GM23338 (cell line): ENCODE measurements at regions not wholly inside any gene's neighbourhood (a gene's known extent, or its start where the extent isn't known, plus 50 kb on each side); places are given as distances from the start of the nearest gene placed in this dataset.

Experiments
- ATAC-seq: fragments of 200-7000 bp; cut with Tn5 transposase; 3 replicates; pipeline ENCODE4 v1.9.1; 2020
- DNase-seq: peaks from one replicate; pipeline ENCODE4 v3.0.0-alpha.2; 2015; ENCODE audit warnings: low spot score
- H2AFZ ChIP-seq: fragments of 200-600 bp; sonication (generic); 2 replicates; pipeline ENCODE4 v1.8.0; 2016; ENCODE audit warnings: antibody characterized with exemption, mild to moderate bottlenecking, moderate library complexity
- H3F3A ChIP-seq: fragments of 200-600 bp; sonication (generic); replicated peaks from 2 replicates; pipeline ENCODE4 v1.8.0; 2017; ENCODE audit warnings: antibody characterized with exemption, mixed run types, low read depth
- H3K27ac ChIP-seq: fragments of 200-600 bp; sonication (generic); 2 replicates; pipeline ENCODE4 v1.6.1; 2016; ENCODE audit warnings: low read depth
- H3K27me3 ChIP-seq: fragments of 200-600 bp; sonication (generic); 2 replicates; pipeline ENCODE4 v1.8.0; 2016; ENCODE audit warnings: mild to moderate bottlenecking, mixed run types, moderate library complexity; ENCODE audit not compliant: insufficient read depth
- H3K36me3 ChIP-seq: fragments of 200-600 bp; sonication (generic); 2 replicates; pipeline ENCODE4 v1.8.0; 2016; ENCODE audit warnings: mild to moderate bottlenecking; ENCODE audit not compliant: insufficient read depth
- H3K4me1 ChIP-seq: fragments of 200-600 bp; sonication (generic); 2 replicates; pipeline ENCODE4 v1.8.0; 2016; ENCODE audit warnings: mild to moderate bottlenecking, moderate library complexity; ENCODE audit not compliant: insufficient read depth
- H3K4me2 ChIP-seq: fragments of 200-600 bp; sonication (generic); 2 replicates; pipeline ENCODE4 v1.7.1; 2017; ENCODE audit warnings: mixed run types
- H3K4me3 ChIP-seq: fragments of 200-600 bp; sonication (generic); 2 replicates; pipeline ENCODE4 v1.6.1; 2016; ENCODE audit warnings: mixed run types
- H3K79me2 ChIP-seq: fragments of 200-600 bp; sonication (generic); replicated peaks from 2 replicates; pipeline ENCODE4 v1.8.0; 2017; ENCODE audit warnings: mild to moderate bottlenecking; ENCODE audit not compliant: insufficient read depth
- H3K9me2 ChIP-seq: fragments of 200-600 bp; sonication (generic); 2 replicates; pipeline ENCODE4 v1.8.0; 2017; ENCODE audit not compliant: insufficient read depth
- H4K20me1 ChIP-seq: fragments of 200-600 bp; sonication (generic); replicated peaks from 2 replicates; pipeline ENCODE4 v1.8.0; 2017; ENCODE audit warnings: mild to moderate bottlenecking; ENCODE audit not compliant: insufficient read depth
- H3K27ac Mint-ChIP-seq: 2 replicates; pipeline ENCODE4 v1.8.0; 2020; ENCODE audit warnings: inconsistent platforms, mild to moderate bottlenecking, moderate library complexity, mixed read lengths
- H3K27me3 Mint-ChIP-seq: 3 replicates; pipeline ENCODE4 v1.8.0; 2022; ENCODE audit warnings: low read depth, mild to moderate bottlenecking, moderate library complexity, mixed read lengths, inconsistent platforms; ENCODE audit not compliant: insufficient read depth, poor library complexity
- H3K36me3 Mint-ChIP-seq: 3 replicates; pipeline ENCODE4 v1.8.0; 2021; ENCODE audit warnings: low read depth, mild to moderate bottlenecking, inconsistent platforms, moderate library complexity, mixed read lengths
- H3K4me1 Mint-ChIP-seq: 3 replicates; pipeline ENCODE4 v1.8.0; 2020; ENCODE audit warnings: mild to moderate bottlenecking, inconsistent platforms, mixed read lengths
- H3K4me3 Mint-ChIP-seq: 3 replicates; pipeline ENCODE4 v1.8.0; 2021; ENCODE audit warnings: moderate library complexity, mild to moderate bottlenecking, inconsistent platforms, mixed read lengths
- H3K9me3 Mint-ChIP-seq: 3 replicates; pipeline ENCODE4 v1.8.0; 2020; ENCODE audit warnings: moderate library complexity, mild to moderate bottlenecking, inconsistent platforms, mixed read lengths
- CREB1 ChIP-seq: fragments of 250-450 bp; sonication (Bioruptor Pico); IDR thresholded peaks from 2 replicates; pipeline ENCODE4 v1.5.0; 2020; ENCODE audit warnings: low read depth, mild to moderate bottlenecking, moderate library complexity
- CTCF ChIP-seq, 2 experiments: fragments of 200-600 bp in 1 of 2; sonication (generic) in 1 of 2; conservative IDR thresholded peaks; 2 replicates each; pipeline versions ENCODE4 v1.5.1 to v1.6.1; 2016 to 2017; ENCODE audit warnings: antibody characterized with exemption in 2 of 2, low read depth in 2 of 2, mild to moderate bottlenecking in 2 of 2, moderate library complexity in 1 of 2
- ETS1 ChIP-seq: IDR thresholded peaks from 2 replicates; pipeline ENCODE4 v1.6.1; 2016; ENCODE audit warnings: antibody characterized with exemption
- EZH2 ChIP-seq: fragments of 200-600 bp; sonication (generic); IDR thresholded peaks from one replicate; pipeline ENCODE4 v1.8.0; 2017; ENCODE audit warnings: antibody characterized with exemption, mild to moderate bottlenecking, low read depth; ENCODE audit not compliant: unreplicated experiment
- EZH2phosphoT487 ChIP-seq: fragments of 200-600 bp; sonication (generic); IDR thresholded peaks from one replicate; pipeline ENCODE4 v1.8.1; 2018; ENCODE audit warnings: antibody characterized with exemption; ENCODE audit not compliant: unreplicated experiment
- JUNB ChIP-seq: IDR thresholded peaks from one replicate; pipeline ENCODE4 v1.6.1; 2016; ENCODE audit warnings: antibody characterized with exemption; ENCODE audit not compliant: unreplicated experiment
- NANOG ChIP-seq: IDR thresholded peaks from 2 replicates; pipeline ENCODE4 v1.6.1; 2016; ENCODE audit warnings: antibody characterized with exemption, borderline replicate concordance
- POLR2AphosphoS5 ChIP-seq: IDR thresholded peaks from 2 replicates; pipeline ENCODE4 v1.6.1; 2016; ENCODE audit warnings: antibody characterized with exemption, low read depth
- STAT1 ChIP-seq: IDR thresholded peaks from one replicate; pipeline ENCODE4 v1.6.1; 2016; ENCODE audit warnings: antibody characterized with exemption; ENCODE audit not compliant: unreplicated experiment
- ZNF114 ChIP-seq: fragments of 250-450 bp; sonication (Bioruptor Pico); IDR thresholded peaks from 2 replicates; pipeline ENCODE4 v1.5.0; 2020; ENCODE audit warnings: mild to moderate bottlenecking, moderate library complexity
- ZNF331 ChIP-seq: fragments of 250-450 bp; sonication (Bioruptor Pico); IDR thresholded peaks from 2 replicates; pipeline ENCODE4 v1.5.0; 2020; ENCODE audit warnings: low read depth, mild to moderate bottlenecking, moderate library complexity
- TF ChIP-seq, protein P1 (sequence below): fragments of 250-450 bp; sonication (Bioruptor Pico); IDR thresholded peaks from 2 replicates; pipeline ENCODE4 v1.5.0; 2020; ENCODE audit warnings: mild to moderate bottlenecking, moderate library complexity
- TF ChIP-seq, protein P2 (sequence below): IDR thresholded peaks from one replicate; pipeline ENCODE4 v1.6.1; 2018; ENCODE audit warnings: antibody characterized with exemption; ENCODE audit not compliant: unreplicated experiment

GRCh38 chr4:100968046-100968445, 379.3 kb downstream of the PPP3CA start:
- peaks cover 9% of the 10 kb centered on the region for H3K4me1 Mint-ChIP-seq
- DNase-seq (no peak), ATAC-seq (no peak)
- H3K27ac Mint-ChIP-seq = no peak overlapping the region
- H3K9me2 ChIP-seq = no peaks in the 10 kb centered on the region
- H3K27ac ChIP-seq = no peak overlapping the region
- no peaks in the 10 kb centered on the region for H3K27me3 ChIP-seq
- H3K4me3 ChIP-seq = no peak overlapping the region
- H3K36me3 ChIP-seq = no peaks in the 10 kb centered on the region
- H3K4me1 ChIP-seq = 0 out of 2 replicates have a peak, but pooled peaks cover 1% of the 10 kb centered on the region
- TF ChIP-seq EZH2phosphoT487 (no peak), JUNB (no peak), NANOG (no peak), CREB1 (no peak), ZNF114 (no peak), ZNF331 (no peak), STAT1 (no peak), POLR2AphosphoS5 (no peak), CTCF (conservative IDR thresholded peaks at IDR 0.05; ENCODE audit: low read depth in 2 of 2) (no peak), ETS1 (no peak), EZH2 (no peak)
- TF ChIP-seq, protein P1, sequence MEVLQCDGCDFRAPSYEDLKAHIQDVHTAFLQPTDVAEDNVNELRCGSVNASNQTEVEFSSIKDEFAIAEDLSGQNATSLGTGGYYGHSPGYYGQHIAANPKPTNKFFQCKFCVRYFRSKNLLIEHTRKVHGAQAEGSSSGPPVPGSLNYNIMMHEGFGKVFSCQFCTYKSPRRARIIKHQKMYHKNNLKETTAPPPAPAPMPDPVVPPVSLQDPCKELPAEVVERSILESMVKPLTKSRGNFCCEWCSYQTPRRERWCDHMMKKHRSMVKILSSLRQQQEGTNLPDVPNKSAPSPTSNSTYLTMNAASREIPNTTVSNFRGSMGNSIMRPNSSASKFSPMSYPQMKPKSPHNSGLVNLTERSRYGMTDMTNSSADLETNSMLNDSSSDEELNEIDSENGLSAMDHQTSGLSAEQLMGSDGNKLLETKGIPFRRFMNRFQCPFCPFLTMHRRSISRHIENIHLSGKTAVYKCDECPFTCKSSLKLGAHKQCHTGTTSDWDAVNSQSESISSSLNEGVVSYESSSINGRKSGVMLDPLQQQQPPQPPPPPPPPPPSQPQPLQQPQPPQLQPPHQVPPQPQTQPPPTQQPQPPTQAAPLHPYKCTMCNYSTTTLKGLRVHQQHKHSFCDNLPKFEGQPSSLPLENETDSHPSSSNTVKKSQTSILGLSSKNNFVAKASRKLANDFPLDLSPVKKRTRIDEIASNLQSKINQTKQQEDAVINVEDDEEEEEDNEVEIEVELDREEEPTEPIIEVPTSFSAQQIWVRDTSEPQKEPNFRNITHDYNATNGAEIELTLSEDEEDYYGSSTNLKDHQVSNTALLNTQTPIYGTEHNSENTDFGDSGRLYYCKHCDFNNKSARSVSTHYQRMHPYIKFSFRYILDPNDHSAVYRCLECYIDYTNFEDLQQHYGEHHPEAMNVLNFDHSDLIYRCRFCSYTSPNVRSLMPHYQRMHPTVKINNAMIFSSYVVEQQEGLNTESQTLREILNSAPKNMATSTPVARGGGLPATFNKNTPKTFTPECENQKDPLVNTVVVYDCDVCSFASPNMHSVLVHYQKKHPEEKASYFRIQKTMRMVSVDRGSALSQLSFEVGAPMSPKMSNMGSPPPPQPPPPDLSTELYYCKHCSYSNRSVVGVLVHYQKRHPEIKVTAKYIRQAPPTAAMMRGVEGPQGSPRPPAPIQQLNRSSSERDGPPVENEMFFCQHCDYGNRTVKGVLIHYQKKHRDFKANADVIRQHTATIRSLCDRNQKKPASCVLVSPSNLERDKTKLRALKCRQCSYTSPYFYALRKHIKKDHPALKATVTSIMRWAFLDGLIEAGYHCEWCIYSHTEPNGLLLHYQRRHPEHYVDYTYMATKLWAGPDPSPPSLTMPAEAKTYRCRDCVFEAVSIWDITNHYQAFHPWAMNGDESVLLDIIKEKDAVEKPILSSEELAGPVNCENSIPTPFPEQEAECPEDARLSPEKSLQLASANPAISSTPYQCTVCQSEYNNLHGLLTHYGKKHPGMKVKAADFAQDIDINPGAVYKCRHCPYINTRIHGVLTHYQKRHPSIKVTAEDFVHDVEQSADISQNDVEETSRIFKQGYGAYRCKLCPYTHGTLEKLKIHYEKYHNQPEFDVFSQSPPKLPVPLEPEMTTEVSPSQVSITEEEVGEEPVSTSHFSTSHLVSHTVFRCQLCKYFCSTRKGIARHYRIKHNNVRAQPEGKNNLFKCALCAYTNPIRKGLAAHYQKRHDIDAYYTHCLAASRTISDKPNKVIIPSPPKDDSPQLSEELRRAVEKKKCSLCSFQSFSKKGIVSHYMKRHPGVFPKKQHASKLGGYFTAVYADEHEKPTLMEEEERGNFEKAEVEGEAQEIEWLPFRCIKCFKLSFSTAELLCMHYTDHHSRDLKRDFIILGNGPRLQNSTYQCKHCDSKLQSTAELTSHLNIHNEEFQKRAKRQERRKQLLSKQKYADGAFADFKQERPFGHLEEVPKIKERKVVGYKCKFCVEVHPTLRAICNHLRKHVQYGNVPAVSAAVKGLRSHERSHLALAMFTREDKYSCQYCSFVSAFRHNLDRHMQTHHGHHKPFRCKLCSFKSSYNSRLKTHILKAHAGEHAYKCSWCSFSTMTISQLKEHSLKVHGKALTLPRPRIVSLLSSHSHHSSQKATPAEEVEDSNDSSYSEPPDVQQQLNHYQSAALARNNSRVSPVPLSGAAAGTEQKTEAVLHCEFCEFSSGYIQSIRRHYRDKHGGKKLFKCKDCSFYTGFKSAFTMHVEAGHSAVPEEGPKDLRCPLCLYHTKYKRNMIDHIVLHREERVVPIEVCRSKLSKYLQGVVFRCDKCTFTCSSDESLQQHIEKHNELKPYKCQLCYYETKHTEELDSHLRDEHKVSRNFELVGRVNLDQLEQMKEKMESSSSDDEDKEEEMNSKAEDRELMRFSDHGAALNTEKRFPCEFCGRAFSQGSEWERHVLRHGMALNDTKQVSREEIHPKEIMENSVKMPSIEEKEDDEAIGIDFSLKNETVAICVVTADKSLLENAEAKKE (CRISPR knock-in tag) = no peak
- TF ChIP-seq, protein P2, sequence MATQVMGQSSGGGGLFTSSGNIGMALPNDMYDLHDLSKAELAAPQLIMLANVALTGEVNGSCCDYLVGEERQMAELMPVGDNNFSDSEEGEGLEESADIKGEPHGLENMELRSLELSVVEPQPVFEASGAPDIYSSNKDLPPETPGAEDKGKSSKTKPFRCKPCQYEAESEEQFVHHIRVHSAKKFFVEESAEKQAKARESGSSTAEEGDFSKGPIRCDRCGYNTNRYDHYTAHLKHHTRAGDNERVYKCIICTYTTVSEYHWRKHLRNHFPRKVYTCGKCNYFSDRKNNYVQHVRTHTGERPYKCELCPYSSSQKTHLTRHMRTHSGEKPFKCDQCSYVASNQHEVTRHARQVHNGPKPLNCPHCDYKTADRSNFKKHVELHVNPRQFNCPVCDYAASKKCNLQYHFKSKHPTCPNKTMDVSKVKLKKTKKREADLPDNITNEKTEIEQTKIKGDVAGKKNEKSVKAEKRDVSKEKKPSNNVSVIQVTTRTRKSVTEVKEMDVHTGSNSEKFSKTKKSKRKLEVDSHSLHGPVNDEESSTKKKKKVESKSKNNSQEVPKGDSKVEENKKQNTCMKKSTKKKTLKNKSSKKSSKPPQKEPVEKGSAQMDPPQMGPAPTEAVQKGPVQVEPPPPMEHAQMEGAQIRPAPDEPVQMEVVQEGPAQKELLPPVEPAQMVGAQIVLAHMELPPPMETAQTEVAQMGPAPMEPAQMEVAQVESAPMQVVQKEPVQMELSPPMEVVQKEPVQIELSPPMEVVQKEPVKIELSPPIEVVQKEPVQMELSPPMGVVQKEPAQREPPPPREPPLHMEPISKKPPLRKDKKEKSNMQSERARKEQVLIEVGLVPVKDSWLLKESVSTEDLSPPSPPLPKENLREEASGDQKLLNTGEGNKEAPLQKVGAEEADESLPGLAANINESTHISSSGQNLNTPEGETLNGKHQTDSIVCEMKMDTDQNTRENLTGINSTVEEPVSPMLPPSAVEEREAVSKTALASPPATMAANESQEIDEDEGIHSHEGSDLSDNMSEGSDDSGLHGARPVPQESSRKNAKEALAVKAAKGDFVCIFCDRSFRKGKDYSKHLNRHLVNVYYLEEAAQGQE = no peak
- H2AFZ ChIP-seq = no peak overlapping the region
- no peak overlapping the region for H3K4me3 Mint-ChIP-seq
- H3K27me3 Mint-ChIP-seq = peaks cover 6% of the 10 kb centered on the region
- no peaks in the 10 kb centered on the region for H4K20me1 ChIP-seq
- no peak overlapping the region for H3K4me2 ChIP-seq
- H3K36me3 Mint-ChIP-seq = no peaks in the 10 kb centered on the region
- H3F3A ChIP-seq = no peaks in the 10 kb centered on the region
- no peaks in the 10 kb centered on the region for H3K9me3 Mint-ChIP-seq
- no peaks in the 10 kb centered on the region for H3K79me2 ChIP-seq
